Ishikawa (cell line): ENCODE measurements at regions not wholly inside any gene's neighbourhood (a gene's known extent, or its start where the extent isn't known, plus 50 kb on each side); places are given as distances from the start of the nearest gene placed in this dataset.

Source experiments
- CEBPB ChIP-seq: IDR thresholded peaks from 2 replicates; pipeline ENCODE4 v1.6.1; 2012
- CREB1 ChIP-seq: IDR thresholded peaks from 2 replicates; pipeline ENCODE4 v1.6.1; 2012; ENCODE audit warnings: low read depth
- EGR1 ChIP-seq: IDR thresholded peaks from 2 replicates; pipeline ENCODE4 v1.6.1; 2012
- EP300 ChIP-seq: IDR thresholded peaks from 2 replicates; pipeline ENCODE4 v1.6.1; 2012; ENCODE audit warnings: borderline replicate concordance
- FOXM1 ChIP-seq: IDR thresholded peaks from 2 replicates; pipeline ENCODE4 v1.6.1; 2012; ENCODE audit warnings: low read depth, borderline replicate concordance
- MAX ChIP-seq: IDR thresholded peaks from 2 replicates; pipeline ENCODE4 v1.6.1; 2012
- NFIC ChIP-seq: IDR thresholded peaks from 2 replicates; pipeline ENCODE4 v1.6.1; 2012
- RAD21 ChIP-seq: IDR thresholded peaks from 2 replicates; pipeline ENCODE4 v1.6.1; 2012; ENCODE audit warnings: low read depth
- REST ChIP-seq: IDR thresholded peaks from 2 replicates; pipeline ENCODE4 v1.6.1; 2012; ENCODE audit warnings: low read depth, mild to moderate bottlenecking
- TAF1 ChIP-seq: IDR thresholded peaks from 2 replicates; pipeline ENCODE4 v1.6.1; 2012; ENCODE audit warnings: low read depth, mild to moderate bottlenecking
- TCF12 ChIP-seq: IDR thresholded peaks from 2 replicates; pipeline ENCODE4 v1.6.1; 2012; ENCODE audit warnings: low read depth
- TEAD4 ChIP-seq: IDR thresholded peaks from 2 replicates; pipeline ENCODE4 v1.6.1; 2012
- YY1 ChIP-seq: IDR thresholded peaks from 2 replicates; pipeline ENCODE4 v1.6.1; 2012; ENCODE audit warnings: low read depth
- ZBTB7A ChIP-seq: IDR thresholded peaks from 2 replicates; pipeline ENCODE4 v1.6.1; 2012; ENCODE audit warnings: low read depth
- TF ChIP-seq, protein P1 (sequence below): IDR thresholded peaks from 2 replicates; pipeline ENCODE4 v1.6.1; 2012

DNA sequence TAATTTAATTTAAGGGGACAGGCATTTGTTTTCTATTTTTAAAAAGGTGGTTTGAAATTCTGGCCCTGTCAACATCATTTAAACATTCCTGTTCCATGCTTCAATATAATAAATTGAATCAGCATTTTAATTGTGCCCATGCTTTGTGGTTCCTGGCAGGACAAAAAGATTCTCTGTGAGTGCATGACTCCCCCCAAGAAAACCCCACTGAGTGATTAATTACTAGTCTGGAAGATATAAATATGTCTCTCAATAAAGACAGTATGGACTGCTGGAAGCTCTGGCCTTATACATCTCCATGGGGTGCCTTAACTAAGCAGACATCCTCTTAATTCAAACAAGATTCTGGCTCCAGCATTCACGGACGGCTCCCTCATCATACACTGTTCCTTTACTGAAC is 95.0 kb upstream of the PSMD7 start:
- TF ChIP-seq CEBPB (no peak), FOXM1 (no peak), REST (no peak), RAD21 (no peak), TCF12 (no peak)
- TF ChIP-seq, protein P1, sequence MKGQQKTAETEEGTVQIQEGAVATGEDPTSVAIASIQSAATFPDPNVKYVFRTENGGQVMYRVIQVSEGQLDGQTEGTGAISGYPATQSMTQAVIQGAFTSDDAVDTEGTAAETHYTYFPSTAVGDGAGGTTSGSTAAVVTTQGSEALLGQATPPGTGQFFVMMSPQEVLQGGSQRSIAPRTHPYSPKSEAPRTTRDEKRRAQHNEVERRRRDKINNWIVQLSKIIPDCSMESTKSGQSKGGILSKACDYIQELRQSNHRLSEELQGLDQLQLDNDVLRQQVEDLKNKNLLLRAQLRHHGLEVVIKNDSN: no peak

- TF ChIP-seq ZBTB7A: no peak
- TF ChIP-seq RAD21: no peak
- TF ChIP-seq TEAD4: no peak
- no peak for TF ChIP-seq YY1
- no peak for TF ChIP-seq FOXM1
- TF ChIP-seq CREB1: no peak
- no peak for TF ChIP-seq CEBPB
- TF ChIP-seq REST: no peak
- no peak for TF ChIP-seq EGR1
- TF ChIP-seq TAF1: no peak
- TF ChIP-seq, protein P1: no peak
- TF ChIP-seq NFIC: no peak
- TF ChIP-seq MAX: no peak
- no peak for TF ChIP-seq EP300
- TF ChIP-seq TCF12: no peak
Observed at GRCh38 chr16:74200921-74201320, 95.7 kb upstream of the PSMD7 start.

DNA sequence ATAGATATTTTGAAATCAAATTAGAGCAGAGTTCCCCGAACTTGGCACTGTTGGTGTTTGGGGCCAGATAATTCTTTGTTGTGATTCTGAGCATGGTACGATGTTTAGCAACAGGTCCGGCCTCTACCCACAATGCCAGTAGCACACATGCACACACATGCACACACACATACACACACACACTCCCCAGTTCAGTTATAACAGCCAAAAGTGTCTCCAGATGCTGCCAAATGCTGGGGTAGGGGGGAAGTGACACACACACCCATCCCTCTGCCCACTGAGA is 96.8 kb upstream of the PSMD7 start:
- TF ChIP-seq CREB1 (no peak), ZBTB7A (no peak), YY1 (no peak), RAD21 (no peak), CEBPB (no peak), EGR1 (no peak), TEAD4 (no peak), TCF12 (no peak)
- TF ChIP-seq, protein P1: no peak

DNA sequence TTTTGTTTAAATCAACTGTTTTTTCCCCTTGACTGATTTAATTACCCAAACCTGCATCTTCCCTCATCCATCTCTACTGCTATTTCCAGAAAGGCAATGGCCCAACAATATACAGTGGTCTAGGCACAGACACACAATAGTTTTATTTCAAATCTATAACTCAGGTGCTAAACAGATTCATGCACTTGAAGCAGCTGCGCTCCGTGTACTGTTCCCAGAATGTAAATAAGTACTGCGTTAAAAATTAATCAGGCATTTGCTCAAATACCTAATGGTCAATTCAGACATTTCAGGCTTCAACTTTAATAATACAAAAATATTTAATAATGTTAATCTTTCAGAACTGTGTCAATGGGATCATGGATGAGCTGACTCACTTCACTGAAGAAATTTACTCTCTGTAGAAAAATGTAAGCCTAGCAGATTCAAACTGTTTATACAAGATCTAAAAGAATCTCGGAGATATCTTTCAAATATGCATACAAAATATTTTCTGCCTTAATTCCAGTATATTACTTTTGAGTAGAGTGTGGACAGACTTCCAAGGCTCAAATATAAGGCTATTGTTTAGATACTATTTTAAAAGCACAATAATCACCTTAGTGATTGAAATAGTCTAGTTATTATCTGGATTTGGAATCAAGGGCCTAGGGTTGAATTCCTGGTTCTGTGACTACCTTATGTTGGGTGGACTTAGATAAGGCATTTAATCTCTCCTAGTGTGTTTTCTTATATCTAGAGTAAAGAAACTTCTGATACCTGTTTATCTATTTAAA is 97.4 kb upstream of the PSMD7 start:
- TF ChIP-seq CEBPB (no peak), TCF12 (no peak), ZBTB7A (no peak), EP300 (no peak), CREB1 (no peak), FOXM1 (no peak), YY1 (no peak), NFIC (no peak), RAD21 (no peak)
- TF ChIP-seq, protein P1: no peak

DNA sequence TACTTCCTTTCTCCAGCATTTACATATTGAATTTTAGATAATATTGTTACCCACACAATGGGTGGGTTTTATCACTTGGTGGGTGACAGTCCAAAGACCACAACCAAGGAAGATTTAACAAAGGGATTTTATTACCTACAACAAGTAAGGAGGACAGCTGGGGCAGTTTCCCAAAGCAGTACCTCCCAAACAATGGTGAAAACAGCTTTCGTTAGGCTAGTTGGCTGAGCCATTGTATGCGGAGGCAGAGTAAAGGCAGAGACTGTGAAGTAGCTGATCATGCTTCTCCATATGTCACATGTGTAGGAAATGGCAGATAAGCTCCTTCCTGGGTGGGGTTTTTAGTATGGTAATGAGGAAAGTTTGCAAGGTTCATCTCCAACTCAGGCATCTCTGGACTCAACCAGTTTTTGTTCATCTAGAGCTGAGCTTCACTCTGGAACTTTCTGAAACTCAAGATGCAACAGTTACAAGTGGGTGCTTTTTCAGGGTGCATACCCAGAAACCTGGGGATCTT is 104.3 kb upstream of the PSMD7 start:
- TF ChIP-seq EGR1 (no peak), TAF1 (no peak), ZBTB7A (no peak), EP300 (no peak), MAX (no peak), RAD21 (no peak), TEAD4 (no peak)
- TF ChIP-seq, protein P1: no peak
